ENCODE measurements at regions not wholly inside any gene's neighbourhood (a gene's known extent, or its start where the extent isn't known, plus 50 kb on each side); places are given as distances from the start of the nearest gene placed in this dataset.

- Histone ChIP-seq H3K4me1 (ENCODE audit: insufficient read depth, low read length, poor library complexity, severe bottlenecking) (no peaks in the 10 kb centered on the region), H3K9me2 (ENCODE audit: insufficient read depth, low read length) (no peaks in the 10 kb centered on the region), H3K4me3 (ENCODE audit: low read depth, low read length, poor library complexity, severe bottlenecking) (no peak overlapping the region), H4K20me1 (ENCODE audit: insufficient read depth, low read length) (no peaks in the 10 kb centered on the region), H3K4me2 (ENCODE audit: low read length) (no peak overlapping the region), H3K27ac (ENCODE audit: low read depth, low read length, poor library complexity, severe bottlenecking) (no peak overlapping the region), H3K36me3 (ENCODE audit: insufficient read depth, low read length) (no peaks in the 10 kb centered on the region), H2AFZ (ENCODE audit: low read length) (no peak overlapping the region), H3K9me3 (ENCODE audit: low read length) (no peaks in the 10 kb centered on the region), H3K79me2 (ENCODE audit: insufficient read depth, low read depth, low read length) (no peaks in the 10 kb centered on the region)
- TF ChIP-seq EZH2phosphoT487 (IDR thresholded peaks at IDR 0.05; ENCODE audit: borderline replicate concordance, low read depth, low read length): no peak
- TF ChIP-seq, protein P1, sequence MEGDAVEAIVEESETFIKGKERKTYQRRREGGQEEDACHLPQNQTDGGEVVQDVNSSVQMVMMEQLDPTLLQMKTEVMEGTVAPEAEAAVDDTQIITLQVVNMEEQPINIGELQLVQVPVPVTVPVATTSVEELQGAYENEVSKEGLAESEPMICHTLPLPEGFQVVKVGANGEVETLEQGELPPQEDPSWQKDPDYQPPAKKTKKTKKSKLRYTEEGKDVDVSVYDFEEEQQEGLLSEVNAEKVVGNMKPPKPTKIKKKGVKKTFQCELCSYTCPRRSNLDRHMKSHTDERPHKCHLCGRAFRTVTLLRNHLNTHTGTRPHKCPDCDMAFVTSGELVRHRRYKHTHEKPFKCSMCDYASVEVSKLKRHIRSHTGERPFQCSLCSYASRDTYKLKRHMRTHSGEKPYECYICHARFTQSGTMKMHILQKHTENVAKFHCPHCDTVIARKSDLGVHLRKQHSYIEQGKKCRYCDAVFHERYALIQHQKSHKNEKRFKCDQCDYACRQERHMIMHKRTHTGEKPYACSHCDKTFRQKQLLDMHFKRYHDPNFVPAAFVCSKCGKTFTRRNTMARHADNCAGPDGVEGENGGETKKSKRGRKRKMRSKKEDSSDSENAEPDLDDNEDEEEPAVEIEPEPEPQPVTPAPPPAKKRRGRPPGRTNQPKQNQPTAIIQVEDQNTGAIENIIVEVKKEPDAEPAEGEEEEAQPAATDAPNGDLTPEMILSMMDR (conservative IDR thresholded peaks at IDR 0.05; ENCODE audit: low read length): no peak
- no TSS peak for BruUV-seq (replicated peaks)
- intact Hi-C loops (cut with micrococcal nuclease; ENCODE audit: unreplicated experiment): no loop called here
- POLR2A ChIA-PET: no interaction called here
- no peak for DNase-seq (ENCODE audit: low spot score)
- CTCF ChIA-PET (ENCODE audit: unreplicated experiment): no interaction called here
These were observed 51.5 kb upstream of the PPARA start for GRCh38 chr22:46098525-46099475.

- no peak for TF ChIP-seq EZH2phosphoT487 (IDR thresholded peaks at IDR 0.05; ENCODE audit: borderline replicate concordance, low read depth, low read length)
- TF ChIP-seq, protein P1 (conservative IDR thresholded peaks at IDR 0.05; ENCODE audit: low read length): no peak
- DNase-seq (ENCODE audit: low spot score): no peak
- no peaks in the 10 kb centered on the region for H3K9me2 ChIP-seq (ENCODE audit: insufficient read depth, low read length)
- intact Hi-C loops (cut with micrococcal nuclease; ENCODE audit: unreplicated experiment): no loop called here
- no peaks in the 10 kb centered on the region for H3K4me1 ChIP-seq (ENCODE audit: insufficient read depth, low read length, poor library complexity, severe bottlenecking)
- H3K4me2 ChIP-seq (ENCODE audit: low read length): no peak overlapping the region
- H3K36me3 ChIP-seq (ENCODE audit: insufficient read depth, low read length): no peaks in the 10 kb centered on the region
- no peak overlapping the region for H3K4me3 ChIP-seq (ENCODE audit: low read depth, low read length, poor library complexity, severe bottlenecking)
- H3K27ac ChIP-seq (ENCODE audit: low read depth, low read length, poor library complexity, severe bottlenecking): no peak overlapping the region
- no peaks in the 10 kb centered on the region for H3K9me3 ChIP-seq (ENCODE audit: low read length)
- no peaks in the 10 kb centered on the region for H4K20me1 ChIP-seq (ENCODE audit: insufficient read depth, low read length)
- H2AFZ ChIP-seq (ENCODE audit: low read length): no peak overlapping the region
- no TSS peak for BruUV-seq (replicated peaks)
- H3K79me2 ChIP-seq (ENCODE audit: insufficient read depth, low read depth, low read length): no peaks in the 10 kb centered on the region
- ChIA-PET CTCF (ENCODE audit: unreplicated experiment) (no interaction called here), POLR2A (no interaction called here)
These were observed 50.6 kb upstream of the PPARA start for GRCh38 chr22:46099740-46100139.

- no peak overlapping the region for H3K4me3 ChIP-seq (ENCODE audit: low read depth, low read length, poor library complexity, severe bottlenecking)
- H3K4me1 ChIP-seq (ENCODE audit: insufficient read depth, low read length, poor library complexity, severe bottlenecking): no peaks in the 10 kb centered on the region
- H2AFZ ChIP-seq (ENCODE audit: low read length): no peak overlapping the region
- TF ChIP-seq EZH2phosphoT487 (IDR thresholded peaks at IDR 0.05; ENCODE audit: borderline replicate concordance, low read depth, low read length): no peak
- TF ChIP-seq, protein P1 (conservative IDR thresholded peaks at IDR 0.05; ENCODE audit: low read length): no peak
- no peaks in the 10 kb centered on the region for H3K9me3 ChIP-seq (ENCODE audit: low read length)
- no peak for DNase-seq (ENCODE audit: low spot score)
- CTCF ChIA-PET (ENCODE audit: unreplicated experiment): no interaction called here
- H4K20me1 ChIP-seq (ENCODE audit: insufficient read depth, low read length): no peaks in the 10 kb centered on the region
- no peaks in the 10 kb centered on the region for H3K36me3 ChIP-seq (ENCODE audit: insufficient read depth, low read length)
- intact Hi-C loops (cut with micrococcal nuclease; ENCODE audit: unreplicated experiment): no loop called here
- H3K79me2 ChIP-seq (ENCODE audit: insufficient read depth, low read depth, low read length): no peaks in the 10 kb centered on the region
- H3K4me2 ChIP-seq (ENCODE audit: low read length): no peak overlapping the region
- H3K27ac ChIP-seq (ENCODE audit: low read depth, low read length, poor library complexity, severe bottlenecking): no peak overlapping the region
- BruUV-seq (replicated peaks): no TSS peak
- H3K9me2 ChIP-seq (ENCODE audit: insufficient read depth, low read length): no peaks in the 10 kb centered on the region
- POLR2A ChIA-PET: no interaction called here
These were observed 49.8 kb upstream of the PPARA start for GRCh38 chr22:46100401-46101105.

Measured in OCI-LY7 (cell line).